Panc1 (cell line): ENCODE measurements at regions not wholly inside any gene's neighbourhood (a gene's known extent, or its start where the extent isn't known, plus 50 kb on each side); places are given as distances from the start of the nearest gene placed in this dataset.

Experiments
- ATAC-seq: fragments of 200-7000 bp; cut with Tn5 transposase; 2 replicates; pipeline ENCODE4 v1.9.1; 2020; ENCODE audit warnings: mild to moderate bottlenecking, moderate library complexity
- BruUV-seq: library from RNA; stranded (reverse); fragments of 400-500 nt; replicated peaks from 2 replicates; lab custom pipeline; 2021; lab: Mats Ljungman, UMichigan
- CTCF ChIA-PET: fragments of 300-600 bp; sonication (Branson Sonifier 250); formaldehyde crosslinking; loops from one replicate; lab custom pipeline; 2022; ENCODE audit warnings: antibody characterized with exemption; lab: Charles Lee
- POLR2A ChIA-PET: fragments of 300-600 bp; sonication (Branson Sonifier 250); formaldehyde crosslinking; loops from one replicate; lab custom pipeline; 2022; ENCODE audit warnings: antibody characterized with exemption; lab: Charles Lee
- DNase-seq: peaks from one replicate; pipeline ENCODE4 v3.0.0-alpha.2; 2010; ENCODE audit warnings: low read depth, low spot score
- H3K27ac ChIP-seq: 2 replicates; pipeline ENCODE4 v1.5.1; 2011; ENCODE audit warnings: mild to moderate bottlenecking, low read length, inconsistent platforms
- H3K27me3 ChIP-seq: fragments of 200-500 bp; sonication (Bioruptor generic); 2 replicates; pipeline ENCODE4 v1.6.0; 2014; ENCODE audit warnings: low read length, inconsistent platforms; ENCODE audit not compliant: control insufficient read depth, insufficient read depth
- H3K36me3 ChIP-seq: fragments of 200-500 bp; sonication (Bioruptor generic); 2 replicates; pipeline ENCODE4 v1.5.1; 2014; ENCODE audit warnings: inconsistent platforms, mild to moderate bottlenecking, low read length, moderate library complexity; ENCODE audit not compliant: control insufficient read depth, insufficient read depth
- H3K4me1 ChIP-seq: 2 replicates; pipeline ENCODE4 v1.5.1; 2011; ENCODE audit warnings: inconsistent platforms, mild to moderate bottlenecking, low read length, moderate library complexity; ENCODE audit not compliant: control insufficient read depth, insufficient read depth
- H3K4me3 ChIP-seq, 2 experiments: 2 replicates each; pipeline ENCODE4 v1.5.1; 2011 to 2012; ENCODE audit warnings: low read depth in 2 of 2, low read length in 2 of 2, mild to moderate bottlenecking in 2 of 2, inconsistent platforms in 1 of 2, moderate library complexity in 1 of 2
- H3K9me3 ChIP-seq: fragments of 200-500 bp; sonication (Bioruptor generic); 2 replicates; pipeline ENCODE4 v1.5.1; 2014; ENCODE audit warnings: low read depth, mild to moderate bottlenecking, inconsistent platforms, low read length, moderate library complexity; ENCODE audit not compliant: control insufficient read depth, insufficient read depth
- POLR2AphosphoS5 ChIP-seq: IDR thresholded peaks from 2 replicates; pipeline ENCODE4 v1.6.1; 2012; ENCODE audit warnings: mild to moderate bottlenecking, low read depth, low read length, moderate library complexity
- SIN3A ChIP-seq: IDR thresholded peaks from 2 replicates; pipeline ENCODE4 v1.6.1; 2012; ENCODE audit warnings: low read depth, mild to moderate bottlenecking, low read length, moderate library complexity, borderline replicate concordance; ENCODE audit not compliant: insufficient read depth
- TCF7L2 ChIP-seq: IDR thresholded peaks from 2 replicates; pipeline ENCODE4 v1.6.1; 2011; ENCODE audit warnings: mild to moderate bottlenecking, low read depth, low read length, inconsistent platforms
- in situ Hi-C: cut with HindIII; loops from 2 replicates; pipeline ENCODE4 v1.10.0; 2016; ENCODE audit warnings: low sequenced_read_pairs, low pct_unique_long_range_greater_than_20kb
- intact Hi-C: fragments of 100-400 bp; cut with micrococcal nuclease; formaldehyde crosslinking; loops from one replicate; pipeline ENCODE4 v1.10.0; 2022; ENCODE audit not compliant: unreplicated experiment
- TF ChIP-seq, protein P1 (sequence below): fragments of 450-650 bp; IDR thresholded peaks from 2 replicates; pipeline ENCODE4 v1.5.1; 2017; ENCODE audit warnings: mild to moderate bottlenecking
- TF ChIP-seq, protein P2 (sequence below), 2 experiments: IDR thresholded peaks; 2 replicates each; pipeline ENCODE4 v1.6.1; 2011 to 2012; ENCODE audit warnings: low read depth in 2 of 2, control low read depth in 1 of 2, low read length in 1 of 2, mild to moderate bottlenecking in 1 of 2, moderate library complexity in 1 of 2; ENCODE audit not compliant: insufficient read depth in 1 of 2

DNA sequence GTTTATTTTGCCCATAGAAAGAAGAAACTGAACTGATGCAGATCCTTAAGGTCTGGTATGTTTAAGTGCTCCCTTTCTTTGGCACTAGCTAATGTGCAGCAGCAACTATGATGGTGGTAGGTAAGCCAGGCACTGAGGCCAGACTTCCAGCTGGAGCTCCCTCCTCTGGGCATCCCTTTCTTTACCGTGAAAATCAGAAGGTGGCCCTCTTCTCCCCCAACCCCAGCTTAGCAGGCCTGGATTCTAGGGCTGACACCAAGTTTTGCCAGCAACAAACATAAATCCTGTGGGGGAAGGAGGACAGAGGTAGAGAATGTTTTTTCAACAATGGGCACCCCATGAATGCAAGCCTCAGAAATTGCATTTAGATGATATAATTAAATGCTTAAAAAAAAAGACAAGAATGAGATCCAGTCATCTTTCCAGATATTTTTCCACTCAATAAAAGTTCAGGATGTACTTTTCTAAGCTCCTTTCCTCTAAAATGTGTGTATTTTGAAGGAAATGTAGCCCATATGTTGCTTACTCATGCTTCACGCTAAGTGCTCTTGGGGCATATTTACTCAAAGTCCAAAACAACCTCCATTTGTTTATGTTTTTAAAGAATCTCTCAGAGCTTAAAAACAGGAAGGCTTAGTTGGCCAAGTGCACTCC lies 123.9 kb upstream of the NXT1 start:
- ChIA-PET POLR2A (no interaction called here), CTCF (no interaction called here)
- TF ChIP-seq POLR2AphosphoS5 (no peak), SIN3A (no peak), TCF7L2 (no peak)
- TF ChIP-seq, protein P1, sequence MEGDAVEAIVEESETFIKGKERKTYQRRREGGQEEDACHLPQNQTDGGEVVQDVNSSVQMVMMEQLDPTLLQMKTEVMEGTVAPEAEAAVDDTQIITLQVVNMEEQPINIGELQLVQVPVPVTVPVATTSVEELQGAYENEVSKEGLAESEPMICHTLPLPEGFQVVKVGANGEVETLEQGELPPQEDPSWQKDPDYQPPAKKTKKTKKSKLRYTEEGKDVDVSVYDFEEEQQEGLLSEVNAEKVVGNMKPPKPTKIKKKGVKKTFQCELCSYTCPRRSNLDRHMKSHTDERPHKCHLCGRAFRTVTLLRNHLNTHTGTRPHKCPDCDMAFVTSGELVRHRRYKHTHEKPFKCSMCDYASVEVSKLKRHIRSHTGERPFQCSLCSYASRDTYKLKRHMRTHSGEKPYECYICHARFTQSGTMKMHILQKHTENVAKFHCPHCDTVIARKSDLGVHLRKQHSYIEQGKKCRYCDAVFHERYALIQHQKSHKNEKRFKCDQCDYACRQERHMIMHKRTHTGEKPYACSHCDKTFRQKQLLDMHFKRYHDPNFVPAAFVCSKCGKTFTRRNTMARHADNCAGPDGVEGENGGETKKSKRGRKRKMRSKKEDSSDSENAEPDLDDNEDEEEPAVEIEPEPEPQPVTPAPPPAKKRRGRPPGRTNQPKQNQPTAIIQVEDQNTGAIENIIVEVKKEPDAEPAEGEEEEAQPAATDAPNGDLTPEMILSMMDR, result no peak
- TF ChIP-seq, protein P2, sequence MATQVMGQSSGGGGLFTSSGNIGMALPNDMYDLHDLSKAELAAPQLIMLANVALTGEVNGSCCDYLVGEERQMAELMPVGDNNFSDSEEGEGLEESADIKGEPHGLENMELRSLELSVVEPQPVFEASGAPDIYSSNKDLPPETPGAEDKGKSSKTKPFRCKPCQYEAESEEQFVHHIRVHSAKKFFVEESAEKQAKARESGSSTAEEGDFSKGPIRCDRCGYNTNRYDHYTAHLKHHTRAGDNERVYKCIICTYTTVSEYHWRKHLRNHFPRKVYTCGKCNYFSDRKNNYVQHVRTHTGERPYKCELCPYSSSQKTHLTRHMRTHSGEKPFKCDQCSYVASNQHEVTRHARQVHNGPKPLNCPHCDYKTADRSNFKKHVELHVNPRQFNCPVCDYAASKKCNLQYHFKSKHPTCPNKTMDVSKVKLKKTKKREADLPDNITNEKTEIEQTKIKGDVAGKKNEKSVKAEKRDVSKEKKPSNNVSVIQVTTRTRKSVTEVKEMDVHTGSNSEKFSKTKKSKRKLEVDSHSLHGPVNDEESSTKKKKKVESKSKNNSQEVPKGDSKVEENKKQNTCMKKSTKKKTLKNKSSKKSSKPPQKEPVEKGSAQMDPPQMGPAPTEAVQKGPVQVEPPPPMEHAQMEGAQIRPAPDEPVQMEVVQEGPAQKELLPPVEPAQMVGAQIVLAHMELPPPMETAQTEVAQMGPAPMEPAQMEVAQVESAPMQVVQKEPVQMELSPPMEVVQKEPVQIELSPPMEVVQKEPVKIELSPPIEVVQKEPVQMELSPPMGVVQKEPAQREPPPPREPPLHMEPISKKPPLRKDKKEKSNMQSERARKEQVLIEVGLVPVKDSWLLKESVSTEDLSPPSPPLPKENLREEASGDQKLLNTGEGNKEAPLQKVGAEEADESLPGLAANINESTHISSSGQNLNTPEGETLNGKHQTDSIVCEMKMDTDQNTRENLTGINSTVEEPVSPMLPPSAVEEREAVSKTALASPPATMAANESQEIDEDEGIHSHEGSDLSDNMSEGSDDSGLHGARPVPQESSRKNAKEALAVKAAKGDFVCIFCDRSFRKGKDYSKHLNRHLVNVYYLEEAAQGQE (IDR thresholded peaks at IDR 0.05; ENCODE audit: insufficient read depth in 1 of 2, low read depth in 2 of 2, low read length in 1 of 2), result no peak
- Histone ChIP-seq H3K27ac (no peak overlapping the region), H3K4me3 (no peak overlapping the region), H3K27me3 (no peaks in the 10 kb centered on the region), H3K4me1 (no peaks in the 10 kb centered on the region), H3K36me3 (no peaks in the 10 kb centered on the region), H3K9me3 (0 out of 2 replicates have a peak, but pooled peaks cover 1% of the 10 kb centered on the region)
- no peak for ATAC-seq
- BruUV-seq, result no TSS peak
- no peak for DNase-seq
- intact Hi-C loops (no loop called here), in situ Hi-C loops (no loop called here)

DNA sequence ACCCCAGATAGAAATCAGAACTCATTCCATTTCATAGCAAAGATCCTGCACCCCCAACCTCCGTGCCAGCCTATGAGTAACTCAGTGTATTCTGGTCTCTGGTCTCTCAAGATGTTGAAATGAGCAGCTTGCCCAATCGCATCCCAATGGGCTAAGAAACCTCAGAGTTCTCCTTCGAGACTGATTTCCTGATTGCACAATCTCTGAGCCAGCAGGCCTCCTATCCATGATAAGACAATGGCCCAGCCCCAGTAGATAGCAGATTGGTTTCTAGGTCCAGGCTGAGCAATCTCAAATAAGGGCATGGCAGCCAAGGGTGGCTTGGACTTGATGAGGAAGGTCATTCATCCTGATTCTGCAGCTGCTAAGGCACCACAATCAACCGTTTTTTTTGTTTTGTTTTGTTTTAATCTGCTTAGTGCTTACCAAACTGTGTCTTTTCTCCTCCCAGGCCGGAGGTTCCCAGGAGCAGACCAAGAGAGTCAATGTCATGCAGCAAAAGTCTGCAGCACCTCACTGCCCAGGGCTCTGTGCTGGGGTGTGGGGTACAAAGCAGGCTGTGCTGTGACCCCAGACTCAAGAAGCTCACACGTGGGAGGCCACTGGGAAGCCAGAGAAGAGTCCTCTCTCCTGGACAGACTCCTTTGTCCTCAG lies 125.1 kb upstream of the NXT1 start:
- ChIA-PET CTCF (no interaction called here), POLR2A (no interaction called here)
- Histone ChIP-seq H3K27ac (no peak overlapping the region), H3K27me3 (no peaks in the 10 kb centered on the region), H3K9me3 (0 out of 2 replicates have a peak, but pooled peaks cover 3% of the 10 kb centered on the region), H3K4me3 (no peak overlapping the region), H3K36me3 (no peaks in the 10 kb centered on the region), H3K4me1 (no peaks in the 10 kb centered on the region)
- no peak for ATAC-seq
- no peak for TF ChIP-seq TCF7L2
- TF ChIP-seq, protein P2 (IDR thresholded peaks at IDR 0.05; ENCODE audit: insufficient read depth in 1 of 2, low read depth in 2 of 2, low read length in 1 of 2), result no peak
- TF ChIP-seq SIN3A, result no peak
- TF ChIP-seq, protein P1, result no peak
- no peak for TF ChIP-seq POLR2AphosphoS5
- BruUV-seq, result no TSS peak
- intact Hi-C loops (no loop called here), in situ Hi-C loops (no loop called here)
- DNase-seq, result no peak
